Amniotic epithelial cell (primary cell): ENCODE measurements at regions not wholly inside any gene's neighbourhood (a gene's known extent, or its start where the extent isn't known, plus 50 kb on each side); places are given as distances from the start of the nearest gene placed in this dataset.

ENCODE experiments used
- DNase-seq: peaks from one replicate; pipeline ENCODE4 v3.0.0-alpha.2; 2010; ENCODE audit warnings: low read depth

DNA sequence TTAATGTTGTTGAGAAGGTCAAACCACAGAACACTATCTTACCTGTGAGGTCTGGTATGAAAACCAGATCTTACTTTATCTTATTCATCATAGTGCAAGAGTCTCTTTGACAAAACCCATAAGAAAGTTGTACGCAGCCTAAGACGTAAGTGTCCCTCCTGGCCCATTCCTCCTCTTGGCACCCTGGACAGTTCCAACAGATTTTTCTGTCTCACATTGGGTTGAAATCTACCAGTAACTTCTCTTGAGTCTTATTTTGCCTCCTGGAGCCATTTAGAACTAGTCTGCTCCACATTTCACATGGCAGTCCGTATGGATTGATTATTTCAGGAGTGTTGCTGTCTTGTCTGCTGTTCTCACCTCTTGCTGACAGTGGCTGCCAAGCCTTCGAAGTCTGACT is 498.4 kb downstream of the PDCD6IP start:
- DNase-seq: no peak

GRCh38 chr3:34298653-34299052 is 500.2 kb downstream of the PDCD6IP start:
- DNase-seq: no peak

DNA sequence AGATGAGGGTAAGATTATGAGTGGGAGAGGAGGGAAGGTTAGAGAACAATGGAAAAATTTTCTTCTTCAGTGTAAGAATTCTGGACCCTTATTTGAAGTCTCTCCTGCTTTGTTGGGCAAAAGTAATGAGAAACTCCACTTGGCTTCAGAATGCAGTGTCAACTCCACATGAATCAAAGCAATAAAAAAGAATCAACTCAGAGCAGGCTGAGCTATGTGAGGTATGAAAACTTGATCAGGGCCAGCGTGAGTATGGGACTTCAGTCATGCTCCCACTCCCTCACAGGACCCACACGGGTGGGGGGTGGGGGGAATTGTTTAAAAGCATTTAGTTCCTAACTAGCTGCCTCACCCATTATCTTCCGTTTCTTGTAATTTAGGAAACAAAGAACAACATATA is 502.2 kb downstream of the PDCD6IP start:
- DNase-seq: no peak

DNA sequence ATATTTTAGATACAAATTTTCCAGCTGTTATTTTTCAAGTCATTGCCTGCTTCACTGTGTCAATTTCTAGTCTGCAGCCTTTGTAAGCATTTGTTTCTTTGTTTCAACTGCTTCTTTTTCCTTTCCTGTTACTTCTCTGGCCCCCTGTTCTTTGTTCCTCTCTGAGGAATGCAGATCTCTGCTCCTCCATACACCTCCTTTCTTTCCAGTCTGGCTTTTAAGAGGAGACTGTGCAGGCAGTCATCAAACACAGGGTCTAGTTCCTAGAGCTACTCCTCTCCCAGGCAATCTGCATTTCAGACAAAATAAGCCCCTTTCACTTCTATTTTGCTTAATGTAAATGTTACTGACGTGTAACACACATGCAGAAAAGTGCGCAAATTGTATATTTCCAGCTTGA is 502.9 kb downstream of the PDCD6IP start:
- no peak for DNase-seq

- no peak for DNase-seq
Observed at GRCh38 chr3:34305266-34305665, 506.8 kb downstream of the PDCD6IP start.

- DNase-seq: no peak
Observed at GRCh38 chr3:34312684-34313083, 514.3 kb downstream of the PDCD6IP start.

DNA sequence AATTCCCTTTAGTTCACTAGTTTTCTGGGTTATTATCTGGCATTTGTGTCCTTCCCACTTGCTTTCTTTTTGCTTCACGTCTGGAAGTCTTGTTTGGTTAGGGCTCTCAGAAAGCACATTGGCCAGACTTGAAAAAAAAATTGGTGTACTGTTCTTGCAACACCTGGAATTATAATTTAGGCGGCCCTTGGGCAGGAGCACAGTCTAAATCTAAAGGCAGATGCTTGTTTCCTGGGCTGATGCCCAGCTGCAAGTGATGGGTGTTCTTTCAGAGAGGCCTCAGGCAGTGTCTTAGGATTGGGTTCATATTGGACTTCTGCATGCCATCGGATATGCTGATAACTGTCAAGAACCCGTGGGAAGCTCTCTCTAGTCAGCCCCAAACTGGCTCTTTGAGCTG is 521.5 kb downstream of the PDCD6IP start:
- DNase-seq: no peak

GRCh38 chr3:34323517-34323916 is 525.1 kb downstream of the PDCD6IP start:
- no peak for DNase-seq

DNA sequence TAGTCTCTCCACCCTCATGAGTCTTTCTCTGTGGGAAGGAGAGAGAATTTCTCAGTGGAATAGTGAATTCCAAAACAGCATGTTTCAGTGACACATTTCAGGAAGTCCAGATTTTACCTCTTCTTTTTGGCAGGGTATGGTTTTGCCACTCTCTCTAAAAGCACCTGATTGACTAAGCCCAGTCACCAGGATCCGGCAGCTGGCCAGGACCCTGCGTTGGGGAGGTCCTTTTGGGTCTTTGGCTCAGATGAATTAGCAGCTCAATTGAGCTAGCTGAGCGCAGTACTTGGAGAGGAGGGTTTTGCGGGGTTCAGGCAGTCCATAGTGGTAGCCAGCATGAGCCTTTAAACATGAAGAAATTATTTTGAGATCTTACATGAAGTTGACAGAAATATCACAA is 548.2 kb downstream of the PDCD6IP start:
- no peak for DNase-seq

- DNase-seq: no peak
Observed at GRCh38 chr3:34351882-34352777, 553.7 kb downstream of the PDCD6IP start.

DNA sequence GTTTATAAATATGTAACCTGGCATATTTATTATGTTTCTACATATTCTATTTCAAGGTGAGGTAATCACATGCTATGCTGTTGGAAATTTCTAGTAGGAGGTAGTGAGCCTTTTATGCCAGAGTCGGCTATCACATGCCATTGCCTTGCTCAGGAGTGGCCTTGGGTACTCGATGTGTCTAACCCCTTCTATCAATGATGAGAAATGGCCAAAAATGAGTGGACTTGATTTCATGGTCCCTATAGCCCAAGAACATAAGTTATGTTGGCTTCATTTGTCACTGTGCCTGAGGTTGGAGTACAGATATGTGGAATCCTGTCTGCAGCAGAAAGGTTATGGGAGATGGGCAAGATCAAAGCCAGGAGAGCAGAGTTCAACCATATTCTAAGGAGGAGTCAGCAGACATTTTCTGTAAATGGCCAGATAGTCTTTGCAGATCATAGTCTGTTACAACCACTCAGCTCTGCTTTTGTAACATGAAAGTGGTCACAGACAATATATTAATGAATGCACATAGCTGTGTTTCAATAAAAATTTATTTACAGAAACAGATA is 554.4 kb downstream of the PDCD6IP start:
- DNase-seq: no peak

- no peak for DNase-seq
Observed at GRCh38 chr3:34357461-34357860, 559.0 kb downstream of the PDCD6IP start.

- DNase-seq: no peak
Observed at GRCh38 chr3:34359064-34359463, 560.6 kb downstream of the PDCD6IP start.

- no peak for DNase-seq
Observed at GRCh38 chr3:34360713-34361112, 562.3 kb downstream of the PDCD6IP start.

GRCh38 chr3:34361921-34362320 is 563.5 kb downstream of the PDCD6IP start:
- DNase-seq: no peak

DNA sequence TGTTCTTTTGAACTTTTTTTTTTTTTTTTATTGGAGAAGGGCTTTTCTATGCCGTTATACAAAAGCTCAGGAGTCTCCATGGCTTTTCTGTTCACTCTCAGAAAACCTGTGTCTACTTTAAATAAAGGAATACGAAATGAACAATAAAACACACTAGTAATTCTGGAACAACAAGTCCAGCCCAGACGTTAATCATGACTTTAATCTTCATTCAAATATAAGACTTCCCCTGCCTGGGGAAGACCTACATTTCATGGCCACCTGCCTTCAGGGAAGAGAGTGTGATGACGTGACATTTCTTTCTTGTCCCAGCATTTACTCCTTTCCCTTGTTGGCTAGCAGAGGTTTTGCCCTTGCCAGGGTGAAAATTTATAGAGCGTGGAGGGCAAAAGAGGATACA is 564.5 kb downstream of the PDCD6IP start:
- DNase-seq: no peak

DNA sequence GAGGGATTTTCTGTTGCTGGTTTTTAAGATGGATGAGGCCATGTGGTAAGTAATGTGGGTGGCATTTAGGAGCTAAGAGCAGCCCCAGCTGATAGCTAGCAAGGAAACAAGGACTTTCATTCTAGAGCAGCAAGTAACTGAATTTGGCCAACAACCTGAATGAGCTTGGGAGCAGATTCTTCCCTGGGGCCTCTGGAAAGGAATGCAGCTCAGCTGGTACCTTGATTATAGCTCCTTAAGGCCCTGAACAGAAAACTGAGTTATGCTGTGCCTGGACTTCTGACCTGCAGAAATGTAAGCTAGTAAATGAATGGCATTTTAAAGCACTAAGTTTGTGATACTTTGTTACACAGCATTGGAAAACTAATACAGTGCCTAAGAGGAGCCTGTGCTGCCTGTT is 565.5 kb downstream of the PDCD6IP start:
- DNase-seq: no peak

DNA sequence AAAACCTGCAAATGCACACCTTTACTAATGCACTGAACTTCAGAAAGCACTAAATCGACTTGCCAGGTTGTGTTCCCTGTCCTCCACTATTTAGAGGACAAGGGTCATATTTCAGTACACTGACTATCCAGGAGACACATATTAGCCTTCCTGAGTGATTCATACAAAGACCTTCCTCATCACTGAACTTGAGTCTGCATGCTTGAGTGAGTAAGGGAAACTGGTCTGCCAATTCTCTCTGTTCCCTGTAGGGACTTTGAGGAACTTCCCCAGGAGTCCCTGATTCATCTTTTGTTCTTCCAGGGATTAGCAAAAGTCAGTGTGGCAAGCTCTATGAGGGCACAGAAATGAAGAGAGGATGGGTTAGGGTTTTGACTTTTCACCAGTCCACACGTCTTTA is 565.9 kb downstream of the PDCD6IP start:
- DNase-seq: no peak

DNA sequence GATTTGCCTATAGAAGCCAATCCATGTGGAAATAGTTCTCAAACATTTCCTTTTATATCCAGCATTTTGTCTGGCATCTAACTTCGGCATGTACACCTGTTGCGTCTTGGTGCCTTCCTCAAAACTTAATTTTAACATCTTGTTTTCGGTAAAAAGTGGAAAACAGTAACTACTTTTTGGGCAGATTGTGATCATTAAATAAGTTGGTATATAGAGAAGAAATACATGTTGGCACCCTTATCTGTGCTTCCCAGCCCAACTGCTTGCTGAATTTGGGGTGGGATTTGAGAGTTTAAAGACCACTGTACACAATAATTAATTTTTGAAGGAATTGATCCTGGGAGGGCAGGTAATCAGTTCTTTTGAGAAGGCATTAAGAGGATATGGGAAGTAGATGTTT is 566.8 kb downstream of the PDCD6IP start:
- no peak for DNase-seq

DNA sequence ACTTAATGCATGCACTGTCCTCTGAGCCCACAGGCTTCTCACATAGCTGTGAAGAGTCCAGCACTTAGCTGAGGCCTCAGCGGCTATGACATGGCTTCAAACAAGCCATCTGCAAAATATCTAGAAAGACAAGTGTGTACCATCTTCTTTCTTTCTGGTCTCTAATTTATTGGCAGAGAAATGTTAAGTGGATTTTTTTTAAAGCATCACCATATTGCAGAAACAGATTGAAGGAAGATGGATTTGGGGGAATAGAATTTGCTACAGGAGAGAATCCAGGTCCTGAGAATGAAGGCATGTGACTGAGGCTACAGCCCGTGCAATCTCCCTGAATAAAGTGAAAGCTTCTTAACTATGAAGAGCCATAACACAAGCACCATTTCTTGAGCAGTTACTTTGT is 567.3 kb downstream of the PDCD6IP start:
- DNase-seq: no peak

- no peak for DNase-seq
Observed at GRCh38 chr3:34367521-34367920, 569.1 kb downstream of the PDCD6IP start.

GRCh38 chr3:34374521-34374920 is 576.1 kb downstream of the PDCD6IP start:
- no peak for DNase-seq

DNA sequence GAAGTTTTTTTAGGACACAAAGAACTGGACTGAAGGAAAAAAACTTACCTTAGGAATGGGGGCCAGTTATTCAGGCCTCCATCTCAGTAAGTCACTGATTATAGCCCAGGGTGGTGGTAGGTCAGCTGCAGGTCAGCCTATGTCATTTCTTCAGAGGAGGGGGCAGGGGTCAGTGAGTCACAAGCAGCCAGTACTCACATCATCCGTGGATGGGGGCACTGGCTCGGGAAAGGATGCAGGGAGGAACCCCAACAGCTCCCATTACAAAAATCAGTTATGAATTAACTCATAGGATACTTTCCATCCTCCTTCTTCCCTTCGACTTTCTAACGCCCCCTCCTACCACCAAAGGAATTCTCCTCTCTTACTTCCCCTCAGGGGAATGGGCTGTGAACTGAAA is 578.3 kb downstream of the PDCD6IP start:
- no peak for DNase-seq

DNA sequence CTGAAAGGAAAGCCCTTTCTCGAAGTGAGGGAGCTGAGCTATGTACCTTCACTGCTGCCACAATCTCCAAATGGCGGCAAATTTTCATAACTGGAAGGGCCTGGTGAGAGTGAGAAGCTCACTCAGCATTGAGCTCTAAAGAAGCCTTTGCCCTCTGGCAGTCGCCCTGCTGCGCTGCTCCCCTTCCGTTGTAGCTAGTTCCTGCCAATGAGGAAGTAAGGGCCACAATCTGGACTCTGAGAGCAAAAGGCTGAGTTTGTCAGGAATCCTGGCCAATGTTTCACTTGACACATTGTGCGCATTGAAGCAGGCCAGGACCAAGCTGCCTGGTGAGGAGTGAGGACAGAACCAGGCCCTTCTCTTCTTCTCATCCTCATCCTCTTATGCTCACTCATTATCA is 579.5 kb downstream of the PDCD6IP start:
- DNase-seq: no peak
